Psoas muscle (tissue), 7 donors: ENCODE measurements at regions not wholly inside any gene's neighbourhood (a gene's known extent, or its start where the extent isn't known, plus 50 kb on each side); places are given as distances from the start of the nearest gene placed in this dataset.

Experiments used
- ATAC-seq, 4 donors: fragments of 200-7000 bp; cut with Tn5 transposase; one replicate each; pipeline ENCODE4 v1.9.1; 2020; ENCODE audit warnings: moderate library complexity in 3 of 4, mild to moderate bottlenecking in 2 of 4
- DNase-seq, 2 donors: peaks; one replicate each; pipeline ENCODE4 v3.0.0-alpha.2; 2020
- H3K27ac ChIP-seq: fragments of 200-600 bp; one replicate; pipeline ENCODE4 v1.8.0; 2022
- H3K27me3 ChIP-seq, 3 donors: fragments of 200-600 bp in 1 of 3; one replicate each; pipeline versions ENCODE4 v1.6.1 to v1.8.0; 2013 to 2022; ENCODE audit warnings: low read length in 2 of 3, mild to moderate bottlenecking in 2 of 3, moderate library complexity in 1 of 3; ENCODE audit not compliant: insufficient read depth in 3 of 3
- H3K36me3 ChIP-seq, 2 donors: fragments of 200-600 bp in 1 of 2; one replicate each; pipeline versions ENCODE4 v1.6.1 to v1.8.0; 2013 to 2022; ENCODE audit warnings: low read depth in 1 of 2, mild to moderate bottlenecking in 1 of 2, moderate library complexity in 1 of 2; ENCODE audit not compliant: insufficient read depth in 1 of 2
- H3K4me1 ChIP-seq: fragments of 200-600 bp; one replicate; pipeline ENCODE4 v1.8.0; 2022
- H3K4me3 ChIP-seq: fragments of 200-600 bp; one replicate; pipeline ENCODE4 v1.8.0; 2022; ENCODE audit warnings: mild to moderate bottlenecking
- H3K9me3 ChIP-seq: fragments of 200-600 bp; one replicate; pipeline ENCODE4 v1.8.0; 2022
- CTCF ChIP-seq: fragments of 200-600 bp; IDR thresholded peaks from one replicate; pipeline ENCODE4 v1.8.0; 2022; ENCODE audit warnings: antibody characterized with exemption
- WGBS, 3 donors: extraction: QIAGEN DNeasy Blood & Tissue Kit; methylation state at CpG; one replicate each; pipeline versions ENCODE4 v1.1.6 to v1.1.7; 2013; 5-methylcytosine and 5-hydroxymethylcytosine counted together
- intact Hi-C, 2 donors: fragments of 100-400 bp; cut with DNase I; formaldehyde crosslinking; loops; one replicate each; pipeline versions ENCODE4 v1.11.0 to v1.14.2; 2022
- donor health status: healthy with polysubstance abuse.
- donor health status: DM: no; HTN: no; CAD: no; lungs with moderate emphysema.
- donor health status: Bipolar disorder and iron deficiency.
- donor health status: healthy.
- donor health status: DM: yes; HTN: yes; CAD: no.
- donor health status: DM: no; HTN: no; CAD: no.
- donor health status: DM: yes; HTN: yes; CAD: no.

- no peak overlapping the region for H3K4me3 ChIP-seq
- no peaks in the 10 kb centered on the region for H3K9me3 ChIP-seq
- H3K36me3 ChIP-seq: no peaks in the 10 kb centered on the region
- H3K27me3 ChIP-seq: no peaks in the 10 kb centered on the region
- intact Hi-C loops: no loop called here
- no peak for DNase-seq
- H3K27ac ChIP-seq: no peak overlapping the region
- no peak for ATAC-seq
- H3K4me1 ChIP-seq: no peaks in the 10 kb centered on the region
- no peak for TF ChIP-seq CTCF
Measured at GRCh38 chr18:40489301-40489700, 1465.7 kb upstream of the PIK3C3 start.

- Histone ChIP-seq H3K27me3 (no peaks in the 10 kb centered on the region), H3K4me1 (no peaks in the 10 kb centered on the region), H3K27ac (no peak overlapping the region), H3K4me3 (no peak overlapping the region), H3K36me3 (no peaks in the 10 kb centered on the region), H3K9me3 (no peaks in the 10 kb centered on the region)
- no peak for TF ChIP-seq CTCF
- ATAC-seq (no peak), DNase-seq (no peak)
- intact Hi-C loops: no loop called here
Measured at GRCh38 chr18:40485318-40485717, 1469.7 kb upstream of the PIK3C3 start.

GRCh38 chr18:40473221-40474029 lies 1481.6 kb upstream of the PIK3C3 start:
- 76 to 82% (median 78%) methylated on average over 8 of the region's 8 CpGs for WGBS, 3 donors
- ATAC-seq: no peak
- Histone ChIP-seq H3K27ac (no peak overlapping the region), H3K9me3 (no peaks in the 10 kb centered on the region), H3K4me3 (no peak overlapping the region), H3K36me3 (no peaks in the 10 kb centered on the region), H3K27me3 (no peaks in the 10 kb centered on the region), H3K4me1 (no peaks in the 10 kb centered on the region)
- no peak for DNase-seq
- intact Hi-C loops: no loop called here
- no peak for TF ChIP-seq CTCF

- H3K4me3 ChIP-seq: no peak overlapping the region
- no peaks in the 10 kb centered on the region for H3K36me3 ChIP-seq
- no peak overlapping the region for H3K27ac ChIP-seq
- 63 to 76% (median 71%) methylated on average over 3 of the region's 3 CpGs for WGBS, 3 donors
- intact Hi-C loops: no loop called here
- ATAC-seq: no peak
- DNase-seq: no peak
- no peaks in the 10 kb centered on the region for H3K9me3 ChIP-seq
- no peaks in the 10 kb centered on the region for H3K4me1 ChIP-seq
- no peak for TF ChIP-seq CTCF
- H3K27me3 ChIP-seq: no peaks in the 10 kb centered on the region
Measured at GRCh38 chr18:40470723-40471122, 1484.3 kb upstream of the PIK3C3 start.

GRCh38 chr18:40469851-40470250 lies 1485.2 kb upstream of the PIK3C3 start:
- TF ChIP-seq CTCF: no peak
- 77 to 85% (median 77%) methylated on average over 4 of the region's 4 CpGs for WGBS, 3 donors
- intact Hi-C loops: no loop called here

More at GRCh38 chr18:40469851-40470250, 1485.2 kb upstream of the PIK3C3 start:
- no peaks in the 10 kb centered on the region for H3K36me3 ChIP-seq
- DNase-seq (no peak), ATAC-seq (no peak)
- no peaks in the 10 kb centered on the region for H3K4me1 ChIP-seq
- no peaks in the 10 kb centered on the region for H3K27me3 ChIP-seq
- no peak overlapping the region for H3K27ac ChIP-seq
- H3K9me3 ChIP-seq: no peaks in the 10 kb centered on the region
- no peak overlapping the region for H3K4me3 ChIP-seq
